HFFc6 (cell line): ENCODE measurements at regions not wholly inside any gene's neighbourhood (a gene's known extent, or its start where the extent isn't known, plus 50 kb on each side); places are given as distances from the start of the nearest gene placed in this dataset.

Experiments
- DNase-seq: peaks from one replicate; pipeline ENCODE4 v3.0.0-alpha.2; 2018
- H3K27ac Mint-ChIP-seq: 2 replicates; pipeline ENCODE4 v1.8.0; 2020; ENCODE audit warnings: mild to moderate bottlenecking, mixed read lengths
- H3K27me3 Mint-ChIP-seq: 2 replicates; pipeline ENCODE4 v1.8.0; 2021; ENCODE audit warnings: mild to moderate bottlenecking, moderate library complexity, mixed read lengths; ENCODE audit not compliant: insufficient read depth
- H3K36me3 Mint-ChIP-seq: 2 replicates; pipeline ENCODE4 v1.8.0; 2021; ENCODE audit warnings: low read depth, mixed read lengths
- H3K4me1 Mint-ChIP-seq: 2 replicates; pipeline ENCODE4 v1.8.0; 2020; ENCODE audit warnings: low read depth, mixed read lengths
- H3K4me3 Mint-ChIP-seq: 2 replicates; pipeline ENCODE4 v1.8.0; 2020; ENCODE audit warnings: mild to moderate bottlenecking, moderate library complexity, mixed read lengths
- H3K9me3 Mint-ChIP-seq: 2 replicates; pipeline ENCODE4 v1.8.0; 2020; ENCODE audit warnings: mild to moderate bottlenecking, mixed read lengths
- CTCF ChIP-seq: fragments of 200-600 bp; sonication (generic); IDR thresholded peaks from 2 replicates; pipeline ENCODE4 v1.5.0; 2021; ENCODE audit warnings: antibody characterized with exemption, mild to moderate bottlenecking

- no peaks in the 10 kb centered on the region for H3K27me3 Mint-ChIP-seq
These were observed 556.6 kb downstream of the TLE1 start for GRCh38 chr9:81132796-81133195.

GRCh38 chr9:81132318-81132717 is 557.0 kb downstream of the TLE1 start:
- DNase-seq = no peak
- TF ChIP-seq CTCF = no peak
- peaks cover 8% of the 10 kb centered on the region for H3K9me3 Mint-ChIP-seq
- H3K27ac Mint-ChIP-seq = no peak overlapping the region
- no peak overlapping the region for H3K4me3 Mint-ChIP-seq
- H3K27me3 Mint-ChIP-seq = no peaks in the 10 kb centered on the region
- H3K36me3 Mint-ChIP-seq = no peaks in the 10 kb centered on the region
- no peaks in the 10 kb centered on the region for H3K4me1 Mint-ChIP-seq

More at GRCh38 chr9:81132796-81133195, 556.6 kb downstream of the TLE1 start:
- Mint-ChIP-seq H3K27ac (no peak overlapping the region), H3K9me3 (peaks cover 8% of the 10 kb centered on the region), H3K4me1 (no peaks in the 10 kb centered on the region), H3K36me3 (no peaks in the 10 kb centered on the region), H3K4me3 (no peak overlapping the region)
- no peak for DNase-seq
- TF ChIP-seq CTCF = no peak

- H3K27ac Mint-ChIP-seq = no peak overlapping the region
- H3K4me3 Mint-ChIP-seq = no peak overlapping the region
- H3K27me3 Mint-ChIP-seq = no peaks in the 10 kb centered on the region
- H3K36me3 Mint-ChIP-seq = no peaks in the 10 kb centered on the region
- H3K9me3 Mint-ChIP-seq = peaks cover 8% of the 10 kb centered on the region
- TF ChIP-seq CTCF = no peak
- no peaks in the 10 kb centered on the region for H3K4me1 Mint-ChIP-seq
- no peak for DNase-seq
These were observed 560.6 kb downstream of the TLE1 start for GRCh38 chr9:81128701-81129100.

- H3K9me3 Mint-ChIP-seq = peaks cover 11% of the 10 kb centered on the region; the same call in 1 of the 2 replicates
- no peak for TF ChIP-seq CTCF
- no peaks in the 10 kb centered on the region for H3K36me3 Mint-ChIP-seq
- no peak for DNase-seq
- no peak overlapping the region for H3K27ac Mint-ChIP-seq
- H3K4me1 Mint-ChIP-seq = no peaks in the 10 kb centered on the region
- H3K4me3 Mint-ChIP-seq = no peak overlapping the region
- no peaks in the 10 kb centered on the region for H3K27me3 Mint-ChIP-seq
These were observed 563.8 kb downstream of the TLE1 start for GRCh38 chr9:81125446-81126092.

GRCh38 chr9:81123526-81123925 is 565.8 kb downstream of the TLE1 start:
- DNase-seq = no peak
- no peak overlapping the region for H3K27ac Mint-ChIP-seq
- no peak overlapping the region for H3K4me3 Mint-ChIP-seq

More at GRCh38 chr9:81123526-81123925, 565.8 kb downstream of the TLE1 start:
- Mint-ChIP-seq H3K27me3 (peaks cover 5% of the 10 kb centered on the region), H3K4me1 (no peaks in the 10 kb centered on the region), H3K9me3 (peaks cover 10% of the 10 kb centered on the region; the same call in 1 of the 2 replicates), H3K36me3 (no peaks in the 10 kb centered on the region)
- TF ChIP-seq CTCF = no peak
